ENCODE measurements at regions not wholly inside any gene's neighbourhood (a gene's known extent, or its start where the extent isn't known, plus 50 kb on each side); places are given as distances from the start of the nearest gene placed in this dataset.

DNA sequence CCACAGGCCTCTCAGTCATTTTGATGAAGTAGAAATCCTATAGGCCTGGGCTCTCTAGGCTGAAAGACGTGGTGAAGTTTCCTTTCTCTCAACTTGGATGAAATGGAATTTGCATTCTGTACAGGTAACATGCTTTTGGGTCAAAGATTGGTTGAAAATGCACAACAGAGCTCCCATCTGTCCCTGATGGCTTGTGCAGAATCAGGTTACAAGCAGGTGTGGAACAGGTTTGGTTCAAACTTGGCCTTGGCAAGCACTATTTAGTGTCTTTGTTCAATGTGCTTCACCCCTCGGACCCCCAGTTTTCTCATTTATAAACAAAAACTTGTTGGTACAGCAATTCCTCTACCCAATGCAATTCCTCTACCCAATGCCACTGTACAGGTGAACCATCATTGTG, 1493.0 kb downstream of the AACS start:
- TF ChIP-seq EZH2 (IDR thresholded peaks at IDR 0.05; ENCODE audit: low read depth) (no peak), CTCF (conservative IDR thresholded peaks at IDR 0.05) (no peak)
